GM18499 (cell line): ENCODE measurements at regions not wholly inside any gene's neighbourhood (a gene's known extent, or its start where the extent isn't known, plus 50 kb on each side); places are given as distances from the start of the nearest gene placed in this dataset.
"Not testable (repeated sequence)": the region's sequence is repeated elsewhere in the genome, so short reads cannot be mapped to it uniquely, and the experiment has no call there.

Experiments used
- ATAC-seq: cut with Tn5 transposase; IDR thresholded peaks from one replicate; pipeline ENCODE4 v1.9.1; 2021; ENCODE audit warnings: moderate number of reproducible peaks; ENCODE audit not compliant: insufficient read depth, unreplicated experiment

DNA sequence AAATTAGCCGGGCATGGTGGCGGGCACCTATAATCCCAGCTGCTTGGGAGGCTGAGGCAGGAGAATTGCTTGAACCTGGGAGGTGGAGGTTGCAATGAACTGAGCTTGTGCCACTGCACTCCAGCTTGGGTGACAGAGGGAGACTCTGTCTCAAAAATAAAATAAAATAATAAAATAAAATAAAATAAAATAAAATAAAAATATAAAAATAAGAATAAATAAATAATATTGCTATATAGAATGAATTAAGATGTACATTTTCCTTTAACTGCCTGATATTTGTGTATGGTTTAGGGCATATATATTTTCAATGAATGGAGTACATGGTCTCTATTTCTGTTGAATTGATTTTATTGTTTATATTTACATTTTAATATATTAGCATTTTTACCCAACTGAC is 1156.7 kb upstream of the PRR20A start:
- not testable (repeated sequence) for ATAC-seq

DNA sequence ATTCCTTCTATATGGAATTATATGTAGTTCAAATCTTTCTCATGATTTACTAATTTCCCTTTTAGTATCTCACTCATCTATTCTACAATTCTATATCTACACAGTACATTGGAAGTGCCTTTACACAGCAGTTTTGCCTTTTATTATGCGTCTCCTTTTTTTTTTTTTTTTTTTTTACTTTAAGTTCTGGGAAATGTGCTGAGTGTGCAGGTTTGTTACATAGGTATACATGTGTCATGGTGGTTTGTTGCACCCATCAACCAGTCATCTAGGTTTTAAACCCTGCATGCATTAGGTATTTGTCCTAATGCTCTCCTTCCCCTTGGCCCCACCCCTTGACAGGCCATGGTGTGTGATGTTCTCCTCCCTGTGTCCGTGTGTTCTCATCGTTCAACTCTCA is 1150.1 kb upstream of the PRR20A start:
- no peak for ATAC-seq

DNA sequence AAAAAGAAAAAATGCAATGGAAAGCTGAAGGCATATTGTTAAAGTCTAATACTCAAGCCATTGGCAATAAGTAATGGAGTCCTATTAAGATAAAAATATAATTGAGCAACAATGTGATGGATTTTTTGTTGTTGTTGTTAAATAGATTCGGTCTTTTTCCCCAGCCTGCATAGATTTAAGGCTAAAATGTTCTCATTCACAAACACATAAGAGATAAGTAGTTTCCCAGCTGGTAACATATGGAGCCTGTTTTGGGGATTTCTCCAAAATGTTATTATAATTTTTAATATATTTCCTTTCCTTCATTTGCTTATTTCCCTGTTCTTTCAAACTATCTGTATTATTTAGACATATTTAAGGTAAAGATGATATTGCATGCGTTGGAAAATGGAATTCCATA is 1149.1 kb upstream of the PRR20A start:
- no peak for ATAC-seq

DNA sequence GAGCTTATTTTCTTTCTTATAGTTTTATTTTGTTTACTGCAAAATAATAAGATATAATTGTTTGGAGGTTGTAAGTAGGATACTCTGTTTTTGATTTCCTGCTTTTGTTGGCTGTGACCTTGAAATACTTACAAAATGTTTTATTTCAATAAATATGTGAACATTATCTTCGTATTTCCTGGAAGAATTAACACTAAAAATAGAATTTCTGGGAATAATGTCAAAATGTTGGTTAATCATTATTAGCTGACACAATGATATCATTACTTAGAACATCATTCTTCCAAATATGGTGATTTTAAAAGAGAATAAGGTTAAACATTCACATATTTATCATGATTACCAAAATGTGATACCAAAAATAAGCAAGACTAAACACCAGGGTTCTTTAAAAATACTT is 1148.6 kb upstream of the PRR20A start:
- no peak for ATAC-seq

DNA sequence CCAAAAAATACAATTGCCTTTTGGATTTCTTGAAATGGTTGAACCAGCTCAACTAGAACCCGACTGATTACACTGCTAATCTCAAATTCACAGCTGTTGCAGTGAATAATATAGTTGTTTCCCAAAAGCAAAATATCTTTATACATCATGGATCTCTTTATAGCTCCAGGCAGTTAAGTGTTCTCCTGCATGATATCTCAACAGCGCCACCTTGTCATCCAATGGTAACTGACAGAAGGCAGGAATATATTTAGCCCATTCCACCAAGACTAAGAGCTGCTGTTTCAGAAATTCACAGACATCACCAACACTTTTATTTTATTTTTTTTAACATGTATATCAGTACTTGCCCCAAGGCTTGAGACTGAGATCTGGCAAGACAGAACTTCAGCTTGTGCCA is 1141.0 kb upstream of the PRR20A start:
- ATAC-seq: no peak

DNA sequence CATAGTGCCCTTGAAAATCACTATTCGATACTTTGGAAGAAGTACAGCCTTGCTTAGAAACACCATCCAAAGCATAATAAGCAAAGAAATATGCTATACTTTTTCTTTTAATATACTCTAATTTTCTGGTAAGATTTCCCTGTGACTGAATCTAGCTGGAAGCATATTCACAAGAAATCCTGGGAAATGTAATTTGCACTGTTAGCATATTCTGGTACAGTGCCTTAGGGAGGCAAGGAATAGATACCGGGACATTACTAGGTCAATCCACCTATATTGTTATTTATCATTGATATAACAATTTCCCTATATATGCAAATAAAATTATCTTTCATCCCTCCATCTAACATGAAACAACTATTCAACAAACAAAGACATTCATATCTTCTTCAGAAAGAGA is 1131.3 kb upstream of the PRR20A start:
- no peak for ATAC-seq

DNA sequence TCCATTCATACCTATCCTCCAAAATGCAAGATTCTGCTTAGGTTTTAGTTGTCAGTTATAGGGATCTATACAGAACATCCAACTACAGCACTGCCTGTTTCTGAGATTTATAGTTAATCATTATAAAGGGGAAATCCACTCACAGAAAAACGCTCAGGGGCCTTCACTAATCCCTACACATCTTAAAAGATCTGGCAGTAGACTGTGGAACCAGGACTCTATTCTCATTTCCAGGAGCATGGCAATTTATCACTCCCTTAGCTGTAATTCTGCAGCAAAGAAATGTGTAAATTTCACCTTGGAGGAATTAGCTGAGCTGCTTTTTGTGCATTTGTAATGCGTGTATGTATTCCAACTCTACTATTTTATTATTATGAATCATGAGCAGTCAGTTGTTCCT is 1128.1 kb upstream of the PRR20A start:
- no peak for ATAC-seq

DNA sequence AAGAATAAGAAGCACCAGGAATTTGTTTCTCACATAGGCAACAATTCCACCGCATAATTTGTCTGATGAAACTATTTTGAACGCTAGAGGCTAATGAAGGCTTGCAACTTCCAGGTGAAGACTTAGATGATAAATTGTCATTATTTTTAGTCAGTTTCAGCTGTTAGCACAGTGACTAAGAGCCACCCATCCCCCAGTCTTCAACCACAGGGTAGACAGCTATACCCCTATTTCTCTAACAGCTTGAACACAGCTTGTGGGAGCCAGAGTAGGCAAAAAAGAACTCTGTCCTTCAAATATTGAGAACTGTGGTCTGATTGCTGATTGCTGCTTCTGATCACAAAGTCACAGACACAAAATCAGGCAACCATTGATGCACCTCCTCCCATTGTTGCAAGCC is 1124.8 kb upstream of the PRR20A start:
- no peak for ATAC-seq

DNA sequence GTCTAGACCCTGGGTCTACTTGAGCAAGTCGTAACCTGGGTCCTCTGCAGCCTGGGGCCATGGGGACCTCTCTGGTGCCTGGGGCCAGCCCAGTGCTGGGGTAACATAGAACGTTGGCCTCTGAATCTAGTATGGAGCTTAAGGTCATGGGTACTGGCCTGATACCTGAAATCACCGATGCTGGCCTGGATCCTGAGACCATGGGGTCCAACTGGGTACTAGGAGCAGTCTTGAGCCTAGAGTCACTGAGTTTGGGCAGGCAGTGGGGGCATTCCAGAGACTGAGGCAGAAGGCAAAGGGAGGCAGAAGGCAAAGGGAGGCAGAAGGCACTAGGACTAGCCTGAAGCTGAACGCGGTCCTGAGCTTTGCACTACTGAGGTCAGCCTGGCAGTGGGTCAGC is 1121.1 kb upstream of the PRR20A start:
- no peak for ATAC-seq

DNA sequence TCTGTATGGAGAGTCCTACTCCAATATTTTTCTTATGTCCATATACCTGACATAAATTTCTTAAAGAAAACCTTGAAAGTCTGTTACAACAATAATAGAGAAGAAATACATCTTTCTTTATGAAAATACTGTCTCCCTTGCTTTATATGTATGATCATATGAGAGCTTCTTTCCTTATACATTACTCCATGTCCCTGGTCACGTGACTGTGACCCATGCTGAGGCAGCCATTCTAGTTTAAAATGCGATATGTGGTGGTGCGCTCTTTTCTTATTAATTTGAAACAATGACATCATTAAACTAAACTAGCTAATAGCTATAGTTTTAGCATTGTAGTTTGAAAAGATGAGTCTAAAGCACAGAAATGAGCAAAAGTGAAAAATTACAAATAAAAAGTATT is 1120.3 kb upstream of the PRR20A start:
- no peak for ATAC-seq

DNA sequence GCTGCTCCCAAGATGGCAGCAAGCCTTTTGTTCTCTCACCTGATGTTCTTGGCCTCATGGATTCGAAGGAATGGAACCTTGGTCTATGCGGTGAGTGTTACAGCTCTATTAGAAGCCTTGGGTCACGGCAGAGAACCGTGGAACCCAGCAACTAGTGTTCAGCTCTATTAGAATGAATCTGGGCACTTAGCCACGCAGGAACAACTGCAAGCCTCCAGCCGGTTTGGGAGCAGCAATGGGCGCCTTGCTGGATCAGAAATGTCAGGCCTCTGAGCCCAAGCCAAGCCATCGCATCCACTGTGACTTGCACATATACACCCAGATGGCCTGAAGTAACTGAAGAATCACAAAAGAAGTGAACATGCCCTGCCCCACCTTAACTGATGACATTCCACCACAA is 1100.7 kb upstream of the PRR20A start:
- ATAC-seq: no peak

DNA sequence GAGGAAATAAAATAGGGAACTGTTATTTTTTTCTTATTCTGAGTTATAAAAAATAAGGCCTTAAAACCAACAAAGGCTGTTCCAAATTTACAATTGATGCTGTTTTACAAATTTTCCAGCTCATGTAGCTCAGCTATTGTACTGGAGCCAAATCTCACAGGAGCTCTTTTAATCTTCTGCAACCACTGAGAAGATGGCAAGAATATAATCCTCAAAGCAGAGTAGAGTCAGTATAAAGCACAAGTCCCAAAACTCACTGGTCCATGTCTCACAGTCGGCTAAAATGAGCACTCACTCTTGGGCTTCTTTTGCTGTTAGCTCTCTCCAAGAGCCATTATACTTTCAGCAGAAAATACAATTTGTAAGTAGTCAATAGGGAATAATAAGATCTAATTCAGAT is 1074.4 kb upstream of the PRR20A start:
- ATAC-seq: no peak

DNA sequence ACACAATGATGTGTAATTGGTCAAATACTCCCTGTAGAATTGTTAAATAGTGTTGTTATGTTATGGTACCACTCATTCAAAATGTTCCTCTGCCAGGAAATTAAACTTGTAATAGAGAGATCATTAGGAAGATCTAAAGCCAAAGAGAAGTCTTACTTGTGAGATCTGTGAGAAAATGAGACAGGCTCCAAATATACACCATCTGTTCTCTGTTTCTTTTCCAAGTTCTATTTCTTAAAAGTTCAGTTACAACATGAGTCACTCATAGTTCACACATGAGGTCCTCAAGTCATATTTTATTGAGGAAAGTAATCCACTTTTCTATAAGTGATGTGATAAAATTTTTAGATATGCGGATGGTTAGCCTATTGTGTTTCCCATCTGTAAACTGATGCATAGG is 1038.1 kb upstream of the PRR20A start:
- no peak for ATAC-seq

DNA sequence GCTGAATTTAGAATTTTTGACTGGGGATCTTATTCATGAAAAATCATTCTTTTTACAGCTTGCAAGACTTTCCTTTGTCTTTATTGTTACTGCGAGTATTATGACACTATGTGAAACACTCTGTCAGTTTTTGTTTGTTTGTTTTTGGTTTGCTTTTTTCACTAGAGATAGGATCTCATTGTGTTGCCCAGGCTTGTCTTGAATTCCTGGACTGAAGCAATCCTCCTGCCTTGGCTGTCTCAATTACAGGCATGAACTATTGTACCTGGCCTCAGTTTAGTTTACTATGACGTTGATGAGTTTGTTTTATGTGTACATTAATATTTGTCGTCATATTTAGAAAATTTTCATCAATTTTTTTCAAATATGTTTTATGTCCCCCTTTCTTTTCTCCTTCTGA is 1030.0 kb upstream of the PRR20A start:
- no peak for ATAC-seq

DNA sequence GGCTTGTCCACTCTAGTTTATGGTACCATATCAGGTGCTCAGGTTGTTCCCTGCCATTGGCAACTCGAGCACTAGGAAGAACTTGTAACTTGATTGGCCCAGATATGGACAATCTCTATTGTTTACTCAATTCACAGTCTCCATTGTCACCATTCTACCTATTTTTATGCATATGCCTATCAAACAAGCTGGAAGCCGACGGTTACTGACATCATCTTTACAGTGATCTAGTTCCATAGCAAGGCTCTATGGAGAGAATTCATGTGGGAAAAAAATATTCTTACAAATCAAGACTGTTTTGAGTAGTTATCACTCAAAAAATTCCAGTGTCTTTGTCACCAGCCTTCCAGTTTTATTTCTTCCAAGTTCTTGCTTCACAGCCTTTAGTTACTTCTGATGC is 1006.2 kb upstream of the PRR20A start:
- no peak for ATAC-seq

DNA sequence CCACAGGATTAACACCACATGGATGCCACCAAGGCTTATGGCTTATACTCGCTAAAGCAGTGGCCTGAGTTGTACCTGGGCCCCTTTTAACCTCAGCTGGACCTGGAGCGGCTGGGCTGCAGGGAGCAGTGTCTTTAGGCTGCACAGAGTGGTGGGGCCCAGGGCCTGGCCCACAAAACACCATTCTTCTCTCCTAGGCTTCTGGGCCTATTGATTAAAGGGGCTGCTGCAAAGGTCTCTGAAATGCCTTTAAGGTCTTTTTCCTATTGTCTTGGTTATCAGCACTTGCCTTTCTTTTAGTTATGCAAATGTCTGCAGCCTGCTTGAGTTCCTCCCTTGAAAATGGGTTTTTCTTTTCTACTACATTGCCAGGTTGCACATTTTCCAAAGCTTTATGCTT is 973.9 kb upstream of the PRR20A start:
- no peak for ATAC-seq

DNA sequence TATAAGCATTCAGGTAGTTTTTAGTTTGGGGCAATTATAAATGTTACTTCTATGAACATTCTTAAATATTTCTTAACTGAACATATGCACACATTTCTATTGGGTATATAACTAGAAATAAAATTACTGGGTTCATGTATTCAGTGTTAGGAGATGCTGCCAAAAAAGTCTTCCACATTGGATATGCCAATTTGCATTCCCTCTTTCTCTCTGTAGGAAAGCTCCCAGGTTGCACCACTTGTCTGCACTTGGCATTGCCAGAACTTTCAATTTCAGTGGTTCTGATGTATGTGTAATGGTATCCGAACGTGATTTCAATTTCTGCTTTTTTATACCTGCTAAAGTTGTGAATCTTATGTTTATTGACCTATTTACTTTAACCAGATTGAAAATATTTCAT is 972.1 kb upstream of the PRR20A start:
- no peak for ATAC-seq

DNA sequence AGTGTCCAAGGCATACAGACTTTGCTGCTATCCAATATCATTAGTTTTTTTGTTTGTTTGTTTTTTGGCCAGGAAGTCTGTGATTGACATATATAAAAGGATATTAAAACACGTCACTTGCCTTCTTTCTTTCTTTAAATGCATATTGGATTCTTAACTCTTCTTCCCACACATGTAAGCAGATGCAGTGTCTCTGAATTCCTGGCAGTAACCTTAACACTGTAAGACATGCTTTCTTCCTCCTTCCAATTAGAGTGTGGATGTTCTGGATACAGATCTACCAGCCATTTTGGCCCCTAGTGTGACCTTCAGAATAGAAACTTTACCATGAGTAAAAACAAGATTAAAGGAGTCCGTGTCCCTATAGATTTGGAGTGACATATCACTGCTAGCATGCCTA is 967.4 kb upstream of the PRR20A start:
- ATAC-seq: no peak

DNA sequence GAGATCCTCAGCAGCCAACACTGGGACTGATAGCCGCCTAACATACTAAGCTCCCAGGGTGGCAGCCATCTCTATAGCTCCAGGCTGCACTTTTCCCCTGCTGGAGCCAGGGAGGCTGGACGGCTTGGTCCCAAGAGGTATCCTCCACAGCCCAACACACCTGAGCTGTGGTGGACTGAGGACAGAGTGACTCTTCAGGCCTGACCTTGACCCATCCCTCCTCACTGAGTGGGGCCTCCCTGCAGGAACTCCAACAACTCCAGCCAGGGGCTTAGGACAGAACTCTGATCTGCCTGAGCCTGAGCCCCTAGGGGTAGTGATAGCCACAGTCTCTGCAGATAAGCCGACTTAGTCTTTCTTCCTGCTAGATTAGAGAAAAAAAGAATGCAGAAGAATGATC is 958.1 kb upstream of the PRR20A start:
- ATAC-seq: no peak

DNA sequence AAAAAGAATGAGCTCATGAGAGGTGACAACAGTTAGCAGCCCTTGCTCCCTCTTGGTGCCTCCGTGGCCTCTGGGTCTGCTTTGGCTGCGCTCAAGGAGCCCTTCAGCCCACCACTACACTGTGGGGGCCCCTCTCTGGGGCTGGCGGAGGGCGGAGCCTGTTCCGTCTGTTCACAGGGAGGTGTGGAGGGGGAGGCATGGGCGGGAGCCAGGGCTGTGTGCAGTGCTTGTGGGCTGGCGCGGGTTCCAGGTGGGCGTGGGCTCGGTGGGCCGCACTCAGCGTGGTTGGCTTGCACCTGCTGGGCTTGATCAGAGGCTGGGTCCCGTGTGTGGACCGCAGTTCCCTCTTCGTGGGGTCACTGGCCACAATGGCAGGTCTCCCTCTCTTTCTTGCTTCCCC is 953.4 kb upstream of the PRR20A start:
- ATAC-seq: no peak

DNA sequence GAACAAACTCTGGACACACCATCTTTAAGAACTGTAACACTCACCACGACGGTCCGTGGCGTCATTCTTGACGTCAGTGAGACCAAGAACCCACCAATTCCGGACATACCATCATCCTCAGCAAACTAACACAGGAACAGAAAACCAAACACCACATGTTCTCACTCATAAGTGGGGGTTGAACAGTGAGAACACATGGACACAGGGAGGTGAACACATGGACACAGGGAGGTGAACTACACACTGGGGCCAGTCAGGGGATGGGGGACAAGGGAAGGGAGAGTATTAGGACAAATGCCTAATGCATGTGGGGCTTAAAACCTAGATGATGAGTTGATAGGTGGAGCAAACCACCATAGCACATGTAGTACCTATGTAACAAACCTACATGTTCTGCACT is 952.1 kb upstream of the PRR20A start:
- not testable (repeated sequence) for ATAC-seq

DNA sequence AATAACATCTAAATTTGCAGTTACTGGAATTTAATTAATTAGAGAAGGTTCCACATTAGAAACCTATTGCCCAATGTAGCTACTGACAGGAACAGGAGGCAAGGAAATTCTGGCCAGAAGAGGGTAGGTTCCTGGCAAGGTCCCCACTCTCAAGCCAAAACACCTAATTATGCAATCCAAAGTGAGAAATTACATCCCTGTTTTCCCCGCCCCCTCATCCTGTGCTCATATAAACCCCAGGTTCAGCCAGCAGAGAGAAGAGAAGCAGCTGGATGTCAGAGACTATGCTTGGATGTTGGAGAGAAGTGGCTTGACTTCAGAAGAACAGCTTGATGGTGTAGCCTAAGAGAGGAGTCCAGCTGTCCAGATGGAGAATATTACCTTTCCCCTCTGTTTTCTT is 951.3 kb upstream of the PRR20A start:
- no peak for ATAC-seq

DNA sequence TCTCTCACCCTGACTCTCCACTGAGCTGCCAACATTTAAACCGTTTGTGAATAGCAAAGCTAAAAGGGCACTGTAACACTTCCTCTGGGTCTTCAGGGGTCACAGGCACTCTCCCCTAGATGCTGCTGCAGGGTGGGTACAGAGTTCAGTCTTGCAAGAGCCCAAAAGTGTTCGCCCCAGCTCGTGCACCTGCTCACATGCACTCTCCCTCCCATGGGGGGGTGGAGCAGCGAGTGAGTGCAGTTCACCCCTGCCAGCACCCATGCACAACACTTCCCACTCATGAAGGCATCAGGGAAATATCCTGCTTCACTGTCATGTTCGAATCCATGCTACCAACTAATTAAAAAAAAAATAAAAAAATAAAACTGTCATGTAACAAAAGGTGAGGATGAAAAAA is 950.7 kb upstream of the PRR20A start:
- ATAC-seq: no peak

DNA sequence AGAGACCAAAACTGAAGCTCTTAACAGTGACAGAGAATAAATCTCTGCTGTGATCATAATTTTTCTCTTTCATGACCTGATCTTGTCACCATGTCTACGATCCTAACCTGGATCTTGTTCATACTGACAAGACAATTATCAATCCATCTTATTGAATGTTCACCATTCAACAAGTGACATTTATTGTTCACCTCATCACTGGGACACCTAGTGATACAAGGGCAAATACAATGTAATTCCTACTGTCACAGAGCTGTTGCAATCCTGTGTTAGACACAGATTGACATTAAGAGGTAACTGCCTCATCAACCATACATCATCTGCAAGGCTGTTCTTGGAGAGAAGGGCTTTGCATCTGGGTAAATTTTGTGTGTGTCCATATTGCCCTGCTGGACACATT is 942.4 kb upstream of the PRR20A start:
- ATAC-seq: no peak
